DOHH2 (cell line): ENCODE measurements at regions not wholly inside any gene's neighbourhood (a gene's known extent, or its start where the extent isn't known, plus 50 kb on each side); places are given as distances from the start of the nearest gene placed in this dataset.

Source experiments
- H3F3A ChIP-seq: fragments of 200-600 bp; sonication (generic), shearing (Covaris generic); 2 replicates; pipeline ENCODE4 v1.6.0; 2016; ENCODE audit warnings: antibody characterized with exemption, mild to moderate bottlenecking; ENCODE audit not compliant: control insufficient read depth, insufficient read depth
- H3K27ac ChIP-seq: fragments of 200-600 bp; sonication (generic); 2 replicates; pipeline ENCODE4 v1.5.1; 2014; ENCODE audit warnings: low read depth, mild to moderate bottlenecking, low read length, moderate library complexity
- H3K27me3 ChIP-seq: fragments of 200-600 bp; sonication (generic); 2 replicates; pipeline ENCODE4 v1.6.1; 2014; ENCODE audit warnings: mild to moderate bottlenecking, low read length, mixed read lengths; ENCODE audit not compliant: control insufficient read depth
- H3K36me3 ChIP-seq: fragments of 200-600 bp; sonication (generic); 2 replicates; pipeline ENCODE4 v1.6.1; 2014; ENCODE audit warnings: mild to moderate bottlenecking, low read length, moderate library complexity, mixed read lengths; ENCODE audit not compliant: control insufficient read depth
- H3K4me1 ChIP-seq: fragments of 200-600 bp; sonication (generic); 2 replicates; pipeline ENCODE4 v1.6.1; 2014; ENCODE audit warnings: mild to moderate bottlenecking, low read length, mixed read lengths; ENCODE audit not compliant: control insufficient read depth
- H3K4me2 ChIP-seq: fragments of 200-600 bp; sonication (generic); 2 replicates; pipeline ENCODE4 v1.6.0; 2014; ENCODE audit warnings: mild to moderate bottlenecking, low read length, moderate library complexity
- H3K4me3 ChIP-seq: fragments of 200-600 bp; sonication (generic); 2 replicates; pipeline ENCODE4 v1.5.1; 2014; ENCODE audit warnings: mild to moderate bottlenecking, low read length, mixed read lengths
- H3K79me2 ChIP-seq: fragments of 200-600 bp; sonication (generic); 2 replicates; pipeline ENCODE4 v1.6.1; 2014; ENCODE audit warnings: mild to moderate bottlenecking, low read length, mixed read lengths; ENCODE audit not compliant: control insufficient read depth
- H3K9me2 ChIP-seq: fragments of 200-600 bp; sonication (generic); replicated peaks from 2 replicates; pipeline ENCODE4 v1.6.1; 2014; ENCODE audit warnings: mild to moderate bottlenecking, low read length, mixed read lengths; ENCODE audit not compliant: control insufficient read depth
- H3K9me3 ChIP-seq: fragments of 200-600 bp; sonication (generic); 2 replicates; pipeline ENCODE4 v1.6.1; 2014; ENCODE audit warnings: antibody characterized with exemption, low read length, mixed read lengths; ENCODE audit not compliant: control insufficient read depth, insufficient read depth
- H4K20me1 ChIP-seq: fragments of 200-600 bp; sonication (generic); 2 replicates; pipeline ENCODE4 v1.6.0; 2014; ENCODE audit warnings: low read depth, mild to moderate bottlenecking, antibody characterized with exemption, low read length, moderate library complexity; ENCODE audit not compliant: control insufficient read depth, insufficient read depth
- CTCF ChIP-seq: fragments of 200-600 bp; sonication (generic); IDR thresholded peaks from one replicate; pipeline ENCODE4 v1.5.1; 2014; ENCODE audit warnings: antibody characterized with exemption, mild to moderate bottlenecking, low read depth, low read length; ENCODE audit not compliant: poor library complexity, severe bottlenecking
- EZH2phosphoT487 ChIP-seq: fragments of 200-600 bp; sonication (generic); IDR thresholded peaks from 2 replicates; pipeline ENCODE4 v1.6.1; 2017; ENCODE audit warnings: borderline replicate concordance, mild to moderate bottlenecking, antibody characterized with exemption, low read length, moderate library complexity, mixed read lengths

GRCh38 chr13:73602295-73602694 is 531.9 kb downstream of the KLF12 start:
- TF ChIP-seq CTCF (no peak), EZH2phosphoT487 (no peak)
- Histone ChIP-seq H3K9me2 (no peaks in the 10 kb centered on the region), H3K4me3 (no peak overlapping the region), H3K4me2 (no peak overlapping the region), H3K27ac (no peak overlapping the region), H3K9me3 (no peaks in the 10 kb centered on the region), H3K4me1 (no peaks in the 10 kb centered on the region), H3K36me3 (no peaks in the 10 kb centered on the region), H4K20me1 (no peaks in the 10 kb centered on the region), H3K27me3 (no peaks in the 10 kb centered on the region), H3F3A (no peaks in the 10 kb centered on the region), H3K79me2 (no peaks in the 10 kb centered on the region)

- Histone ChIP-seq H4K20me1 (no peaks in the 10 kb centered on the region), H3K9me3 (no peaks in the 10 kb centered on the region), H3K9me2 (no peaks in the 10 kb centered on the region), H3K27me3 (no peaks in the 10 kb centered on the region), H3K4me2 (no peak overlapping the region), H3K79me2 (no peaks in the 10 kb centered on the region), H3K36me3 (no peaks in the 10 kb centered on the region), H3K4me3 (no peak overlapping the region), H3F3A (no peaks in the 10 kb centered on the region), H3K27ac (no peak overlapping the region), H3K4me1 (no peaks in the 10 kb centered on the region)
- TF ChIP-seq CTCF: no peak
- TF ChIP-seq EZH2phosphoT487: no peak
These were observed 532.5 kb downstream of the KLF12 start for GRCh38 chr13:73601708-73602107.

DNA sequence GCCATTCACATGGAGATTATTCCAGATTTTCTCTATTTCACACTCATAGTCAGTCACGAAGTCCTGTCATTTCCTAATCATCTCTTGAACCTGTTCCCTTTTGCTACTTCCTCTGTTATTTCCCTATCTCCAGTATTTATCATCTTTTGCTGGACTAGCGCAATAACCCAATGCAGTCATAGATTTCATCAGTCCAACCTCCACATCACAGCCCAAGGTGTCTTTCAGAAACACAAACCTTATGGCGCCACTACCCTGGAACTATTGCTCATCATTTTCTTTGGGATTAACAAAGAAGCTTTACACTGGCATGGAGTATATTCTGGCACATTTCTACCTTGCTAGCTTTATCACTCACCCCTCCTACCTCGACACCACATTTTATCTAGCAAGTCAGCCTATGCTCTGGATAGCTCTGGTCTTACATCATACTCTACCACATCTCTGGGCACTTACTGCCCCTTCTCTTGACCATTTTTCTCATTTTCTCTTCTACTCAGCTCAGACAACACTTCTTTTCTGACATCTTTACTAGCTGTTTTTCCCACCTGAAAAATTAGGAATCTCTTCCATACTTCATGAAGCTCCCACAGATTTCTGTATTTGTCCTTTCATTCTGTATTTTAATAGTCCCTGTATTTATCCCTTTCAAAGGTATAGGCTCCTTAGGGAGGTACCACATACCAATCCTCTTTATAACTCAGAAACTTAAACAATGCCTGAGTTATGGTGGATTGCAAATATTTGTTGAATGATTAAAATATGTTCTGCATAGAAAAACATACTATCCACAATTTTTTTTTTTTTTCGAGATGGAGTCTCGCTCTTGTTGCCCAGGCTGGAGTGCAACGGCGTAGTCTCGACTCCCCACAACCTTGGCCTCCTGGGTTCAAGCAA is 534.7 kb downstream of the KLF12 start:
- no peaks in the 10 kb centered on the region for H3K9me2 ChIP-seq
- H3K27ac ChIP-seq: no peak overlapping the region
- H3K27me3 ChIP-seq: no peaks in the 10 kb centered on the region
- H3F3A ChIP-seq: no peaks in the 10 kb centered on the region
- H3K79me2 ChIP-seq: no peaks in the 10 kb centered on the region
- H3K9me3 ChIP-seq: no peaks in the 10 kb centered on the region
- no peak overlapping the region for H3K4me3 ChIP-seq
- no peak for TF ChIP-seq EZH2phosphoT487
- TF ChIP-seq CTCF: no peak
- H4K20me1 ChIP-seq: no peaks in the 10 kb centered on the region
- H3K4me2 ChIP-seq: no peak overlapping the region
- no peaks in the 10 kb centered on the region for H3K4me1 ChIP-seq
- no peaks in the 10 kb centered on the region for H3K36me3 ChIP-seq
